HL-60 (cell line): ENCODE measurements at regions not wholly inside any gene's neighbourhood (a gene's known extent, or its start where the extent isn't known, plus 50 kb on each side); places are given as distances from the start of the nearest gene placed in this dataset.
"Not testable (repeated sequence)": the region's sequence is repeated elsewhere in the genome, so short reads cannot be mapped to it uniquely, and the experiment has no call there.

Experiments
- DNase-seq, 2 experiments: peaks; one replicate each; pipeline ENCODE4 v3.0.0-alpha.2; 2010 to 2020; ENCODE audit warnings: low read depth in 1 of 2, low spot score in 1 of 2
- H3K27ac ChIP-seq: fragments of 250-450 bp; sonication (Bioruptor Pico); replicated peaks from 2 replicates; pipeline ENCODE4 v1.5.1; 2020; ENCODE audit warnings: mild to moderate bottlenecking, moderate library complexity
- H3K27me3 ChIP-seq: fragments of 250-450 bp; sonication (Bioruptor Pico); 2 replicates; pipeline ENCODE4 v1.5.1; 2021; ENCODE audit warnings: mild to moderate bottlenecking, moderate library complexity; ENCODE audit not compliant: insufficient read depth, poor library complexity, severe bottlenecking
- H3K4me3 ChIP-seq: replicated peaks from 2 replicates; pipeline ENCODE4 v1.5.1; 2011; ENCODE audit warnings: mild to moderate bottlenecking, control low read depth, low read length; ENCODE audit not compliant: insufficient read depth
- GABPA ChIP-seq: IDR thresholded peaks from 2 replicates; pipeline ENCODE4 v1.6.1; 2012; ENCODE audit warnings: low read depth
- POLR2AphosphoS5 ChIP-seq: IDR thresholded peaks from 2 replicates; pipeline ENCODE4 v1.6.1; 2012; ENCODE audit warnings: low read depth
- SPI1 ChIP-seq: IDR thresholded peaks from 2 replicates; pipeline ENCODE4 v1.6.1; 2012; ENCODE audit warnings: low read depth, mild to moderate bottlenecking, borderline replicate concordance
- TF ChIP-seq, protein P1 (sequence below): IDR thresholded peaks from 2 replicates; pipeline ENCODE4 v1.6.1; 2012; ENCODE audit warnings: low read depth; ENCODE audit not compliant: insufficient replicate concordance
- TF ChIP-seq, protein P2 (sequence below): IDR thresholded peaks from one replicate; pipeline ENCODE4 v1.5.1; 2011; ENCODE audit warnings: low read length, control low read depth, inconsistent platforms; ENCODE audit not compliant: insufficient read depth

DNA sequence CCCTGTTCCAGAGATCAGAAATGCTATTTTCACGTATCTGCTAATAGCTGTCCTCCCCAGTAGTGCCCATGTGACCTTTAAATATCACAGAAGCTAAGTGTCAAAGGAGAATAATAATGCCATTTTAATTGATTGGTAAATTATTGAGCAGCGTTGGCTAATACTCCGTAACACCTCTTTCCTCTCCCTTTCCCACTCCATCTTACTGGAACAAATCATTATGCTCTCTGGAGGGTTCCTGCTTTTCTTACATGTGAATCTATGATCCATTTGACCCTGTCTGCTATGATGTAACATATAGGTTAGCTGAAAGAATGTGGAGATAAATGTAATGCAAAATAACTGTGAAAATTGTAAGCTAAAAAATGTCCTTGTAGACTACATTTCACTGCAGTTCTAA is 383.6 kb upstream of the GYPC start:
- H3K27ac ChIP-seq, result no peak overlapping the region
- no peak for DNase-seq
- TF ChIP-seq, protein P1, sequence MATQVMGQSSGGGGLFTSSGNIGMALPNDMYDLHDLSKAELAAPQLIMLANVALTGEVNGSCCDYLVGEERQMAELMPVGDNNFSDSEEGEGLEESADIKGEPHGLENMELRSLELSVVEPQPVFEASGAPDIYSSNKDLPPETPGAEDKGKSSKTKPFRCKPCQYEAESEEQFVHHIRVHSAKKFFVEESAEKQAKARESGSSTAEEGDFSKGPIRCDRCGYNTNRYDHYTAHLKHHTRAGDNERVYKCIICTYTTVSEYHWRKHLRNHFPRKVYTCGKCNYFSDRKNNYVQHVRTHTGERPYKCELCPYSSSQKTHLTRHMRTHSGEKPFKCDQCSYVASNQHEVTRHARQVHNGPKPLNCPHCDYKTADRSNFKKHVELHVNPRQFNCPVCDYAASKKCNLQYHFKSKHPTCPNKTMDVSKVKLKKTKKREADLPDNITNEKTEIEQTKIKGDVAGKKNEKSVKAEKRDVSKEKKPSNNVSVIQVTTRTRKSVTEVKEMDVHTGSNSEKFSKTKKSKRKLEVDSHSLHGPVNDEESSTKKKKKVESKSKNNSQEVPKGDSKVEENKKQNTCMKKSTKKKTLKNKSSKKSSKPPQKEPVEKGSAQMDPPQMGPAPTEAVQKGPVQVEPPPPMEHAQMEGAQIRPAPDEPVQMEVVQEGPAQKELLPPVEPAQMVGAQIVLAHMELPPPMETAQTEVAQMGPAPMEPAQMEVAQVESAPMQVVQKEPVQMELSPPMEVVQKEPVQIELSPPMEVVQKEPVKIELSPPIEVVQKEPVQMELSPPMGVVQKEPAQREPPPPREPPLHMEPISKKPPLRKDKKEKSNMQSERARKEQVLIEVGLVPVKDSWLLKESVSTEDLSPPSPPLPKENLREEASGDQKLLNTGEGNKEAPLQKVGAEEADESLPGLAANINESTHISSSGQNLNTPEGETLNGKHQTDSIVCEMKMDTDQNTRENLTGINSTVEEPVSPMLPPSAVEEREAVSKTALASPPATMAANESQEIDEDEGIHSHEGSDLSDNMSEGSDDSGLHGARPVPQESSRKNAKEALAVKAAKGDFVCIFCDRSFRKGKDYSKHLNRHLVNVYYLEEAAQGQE, result no peak
- TF ChIP-seq, protein P2, sequence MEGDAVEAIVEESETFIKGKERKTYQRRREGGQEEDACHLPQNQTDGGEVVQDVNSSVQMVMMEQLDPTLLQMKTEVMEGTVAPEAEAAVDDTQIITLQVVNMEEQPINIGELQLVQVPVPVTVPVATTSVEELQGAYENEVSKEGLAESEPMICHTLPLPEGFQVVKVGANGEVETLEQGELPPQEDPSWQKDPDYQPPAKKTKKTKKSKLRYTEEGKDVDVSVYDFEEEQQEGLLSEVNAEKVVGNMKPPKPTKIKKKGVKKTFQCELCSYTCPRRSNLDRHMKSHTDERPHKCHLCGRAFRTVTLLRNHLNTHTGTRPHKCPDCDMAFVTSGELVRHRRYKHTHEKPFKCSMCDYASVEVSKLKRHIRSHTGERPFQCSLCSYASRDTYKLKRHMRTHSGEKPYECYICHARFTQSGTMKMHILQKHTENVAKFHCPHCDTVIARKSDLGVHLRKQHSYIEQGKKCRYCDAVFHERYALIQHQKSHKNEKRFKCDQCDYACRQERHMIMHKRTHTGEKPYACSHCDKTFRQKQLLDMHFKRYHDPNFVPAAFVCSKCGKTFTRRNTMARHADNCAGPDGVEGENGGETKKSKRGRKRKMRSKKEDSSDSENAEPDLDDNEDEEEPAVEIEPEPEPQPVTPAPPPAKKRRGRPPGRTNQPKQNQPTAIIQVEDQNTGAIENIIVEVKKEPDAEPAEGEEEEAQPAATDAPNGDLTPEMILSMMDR, result no peak
- no peak for TF ChIP-seq POLR2AphosphoS5
- TF ChIP-seq SPI1, result no peak
- no peak for TF ChIP-seq GABPA
- H3K4me3 ChIP-seq, result no peak overlapping the region
- H3K27me3 ChIP-seq, result no peaks in the 10 kb centered on the region

- no peak overlapping the region for H3K27ac ChIP-seq
- DNase-seq, result no peak
- no peak overlapping the region for H3K4me3 ChIP-seq
- no peak for TF ChIP-seq SPI1
- TF ChIP-seq, protein P1, result no peak
- no peak for TF ChIP-seq POLR2AphosphoS5
- TF ChIP-seq, protein P2, result no peak
- no peak for TF ChIP-seq GABPA
- no peaks in the 10 kb centered on the region for H3K27me3 ChIP-seq
These were observed 380.9 kb upstream of the GYPC start for GRCh38 chr2:126275098-126275497.

- not testable (repeated sequence) for H3K4me3 ChIP-seq, H3K27ac ChIP-seq, H3K27me3 ChIP-seq, DNase-seq
These were observed 379.7 kb upstream of the GYPC start for GRCh38 chr2:126276268-126276667.

DNA sequence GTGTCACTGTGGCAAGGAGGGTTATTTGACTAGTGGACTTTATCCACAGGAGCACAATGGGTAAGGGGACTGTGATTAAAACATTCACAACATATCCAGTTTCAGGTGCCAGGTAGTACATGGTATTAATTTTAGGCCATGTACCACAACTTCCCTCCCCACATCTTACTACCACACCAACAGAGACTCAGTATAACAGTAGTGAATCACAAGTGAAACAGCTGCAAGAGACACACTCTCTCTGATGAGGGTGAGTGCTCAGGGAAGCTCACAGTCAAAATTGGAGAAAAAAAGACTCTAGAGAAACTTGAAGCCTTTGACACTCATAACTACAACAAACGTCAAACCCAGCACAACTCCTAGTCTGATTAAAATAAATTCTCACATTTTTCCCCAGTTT is 367.6 kb upstream of the GYPC start:
- TF ChIP-seq POLR2AphosphoS5, result no peak
- TF ChIP-seq, protein P1, result no peak
- TF ChIP-seq, protein P2, result no peak
- TF ChIP-seq SPI1, result no peak
- no peak for TF ChIP-seq GABPA

GRCh38 chr2:126293962-126294361 is 362.0 kb upstream of the GYPC start:
- DNase-seq, H3K27me3 ChIP-seq, H3K4me3 ChIP-seq, H3K27ac ChIP-seq: not testable (repeated sequence)

More for the DNA sequence above, 367.6 kb upstream of the GYPC start:
- H3K27me3 ChIP-seq, result no peaks in the 10 kb centered on the region
- no peak for DNase-seq
- H3K27ac ChIP-seq, result no peak overlapping the region
- no peak overlapping the region for H3K4me3 ChIP-seq
